ENCODE measurements at regions not wholly inside any gene's neighbourhood (a gene's known extent, or its start where the extent isn't known, plus 50 kb on each side); places are given as distances from the start of the nearest gene placed in this dataset.

DNA sequence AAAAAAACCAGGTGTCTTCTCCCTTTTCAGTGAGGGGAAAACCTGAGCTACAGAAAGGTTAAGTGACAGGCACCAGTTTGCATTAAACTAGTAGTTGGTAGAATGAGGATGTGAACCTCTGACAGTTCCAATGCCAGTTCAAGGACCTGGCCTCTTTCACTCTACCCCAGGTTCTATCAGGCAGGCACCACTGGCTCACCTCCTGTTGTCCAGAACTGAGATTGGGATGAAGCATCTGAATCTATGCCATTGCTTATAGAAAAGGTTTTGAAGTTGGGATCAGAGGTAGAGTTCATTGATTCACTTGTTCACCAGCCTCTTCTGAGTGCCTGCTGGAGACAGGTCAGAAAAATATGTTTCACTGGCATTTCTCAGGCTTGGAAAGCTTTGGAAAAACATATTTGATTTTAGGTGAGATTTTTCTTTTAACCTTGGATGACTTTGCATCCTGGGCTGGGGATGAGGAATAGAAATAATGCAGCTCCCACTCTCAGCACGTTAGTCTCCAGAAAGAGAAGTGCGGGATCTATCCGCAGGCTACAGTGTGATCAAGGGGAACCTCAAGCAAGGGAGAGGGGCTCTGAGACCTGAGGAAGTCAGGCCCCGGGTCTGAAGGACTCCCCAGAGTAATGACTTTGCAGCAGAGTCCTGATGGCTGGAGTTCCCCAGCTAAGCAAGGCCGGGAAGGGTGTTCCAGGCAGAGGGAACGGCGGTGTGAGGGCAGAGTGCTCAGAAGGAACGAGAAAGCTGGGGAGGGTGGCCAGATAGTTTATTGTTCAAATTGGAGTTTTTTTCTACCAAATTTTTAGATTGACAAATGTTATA lies 250.3 kb downstream of the MYCN start:
- TF ChIP-seq POLR2AphosphoS5 (IDR thresholded peaks at IDR 0.05; ENCODE audit: insufficient read depth in 1 of 2, low read depth in 1 of 2) = no peak
- no peak for TF ChIP-seq POLR2A (IDR thresholded peaks at IDR 0.05)
